PC-3 (cell line): ENCODE measurements at regions not wholly inside any gene's neighbourhood (a gene's known extent, or its start where the extent isn't known, plus 50 kb on each side); places are given as distances from the start of the nearest gene placed in this dataset.

ENCODE experiments used
- EZH2 ChIP-seq: fragments of 300-600 bp; sonication (generic); IDR thresholded peaks from one replicate; pipeline ENCODE4 v1.6.1; 2017; ENCODE audit warnings: antibody characterized with exemption, mild to moderate bottlenecking, low read length; ENCODE audit not compliant: unreplicated experiment
- EZH2phosphoT487 ChIP-seq: fragments of 300-600 bp; sonication (generic); IDR thresholded peaks from 2 replicates; pipeline ENCODE4 v1.6.1; 2018; ENCODE audit warnings: mild to moderate bottlenecking, antibody characterized with exemption, low read length, borderline replicate concordance
- TF ChIP-seq, protein P1 (sequence below): fragments of 300-600 bp; sonication (generic); conservative IDR thresholded peaks from 2 replicates; pipeline ENCODE4 v1.5.1; 2017; ENCODE audit warnings: antibody characterized with exemption, low read depth, mild to moderate bottlenecking, low read length

GRCh38 chr2:118294063-118294462 is 205.8 kb downstream of the INSIG2 start:
- TF ChIP-seq, protein P1, sequence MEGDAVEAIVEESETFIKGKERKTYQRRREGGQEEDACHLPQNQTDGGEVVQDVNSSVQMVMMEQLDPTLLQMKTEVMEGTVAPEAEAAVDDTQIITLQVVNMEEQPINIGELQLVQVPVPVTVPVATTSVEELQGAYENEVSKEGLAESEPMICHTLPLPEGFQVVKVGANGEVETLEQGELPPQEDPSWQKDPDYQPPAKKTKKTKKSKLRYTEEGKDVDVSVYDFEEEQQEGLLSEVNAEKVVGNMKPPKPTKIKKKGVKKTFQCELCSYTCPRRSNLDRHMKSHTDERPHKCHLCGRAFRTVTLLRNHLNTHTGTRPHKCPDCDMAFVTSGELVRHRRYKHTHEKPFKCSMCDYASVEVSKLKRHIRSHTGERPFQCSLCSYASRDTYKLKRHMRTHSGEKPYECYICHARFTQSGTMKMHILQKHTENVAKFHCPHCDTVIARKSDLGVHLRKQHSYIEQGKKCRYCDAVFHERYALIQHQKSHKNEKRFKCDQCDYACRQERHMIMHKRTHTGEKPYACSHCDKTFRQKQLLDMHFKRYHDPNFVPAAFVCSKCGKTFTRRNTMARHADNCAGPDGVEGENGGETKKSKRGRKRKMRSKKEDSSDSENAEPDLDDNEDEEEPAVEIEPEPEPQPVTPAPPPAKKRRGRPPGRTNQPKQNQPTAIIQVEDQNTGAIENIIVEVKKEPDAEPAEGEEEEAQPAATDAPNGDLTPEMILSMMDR: no peak
- TF ChIP-seq EZH2: no peak
- TF ChIP-seq EZH2phosphoT487: no peak
